Stimulated activated CD8-positive, alpha-beta memory T cell treated with anti-CD3 and anti-CD28 coated beads, Interleukin-7, amount 100 ng/mL, for 4 hours (primary cell): ENCODE measurements at regions not wholly inside any gene's neighbourhood (a gene's known extent, or its start where the extent isn't known, plus 50 kb on each side); places are given as distances from the start of the nearest gene placed in this dataset.
"Not testable (repeated sequence)": the region's sequence is repeated elsewhere in the genome, so short reads cannot be mapped to it uniquely, and the experiment has no call there.

Source experiments
- DNase-seq, 2 donors: peaks; one replicate each; pipeline ENCODE4 v3.0.0-alpha.2; 2020; ENCODE audit warnings: low read depth in 2 of 2

GRCh38 chr1:41308520-41308919 is 52.7 kb upstream of the FOXO6 start:
- not testable (repeated sequence) for DNase-seq

GRCh38 chr1:41305576-41306363 is 55.5 kb upstream of the FOXO6 start:
- DNase-seq: peak; percentile 3 to 12

- no peak for DNase-seq
Observed at GRCh38 chr1:41296506-41296905, 54.4 kb upstream of the SCMH1 start.

- DNase-seq: no peak
Observed at GRCh38 chr1:41294216-41294615, 52.1 kb upstream of the SCMH1 start.

- no peak for DNase-seq
Observed at GRCh38 chr1:41293779-41294178, 51.7 kb upstream of the SCMH1 start.
